Loucy (cell line): ENCODE measurements at regions not wholly inside any gene's neighbourhood (a gene's known extent, or its start where the extent isn't known, plus 50 kb on each side); places are given as distances from the start of the nearest gene placed in this dataset.

Source experiments
- EZH2phosphoT487 ChIP-seq: fragments of 200-600 bp; IDR thresholded peaks from 2 replicates; pipeline ENCODE4 v1.6.1; 2018; ENCODE audit warnings: antibody characterized with exemption, mild to moderate bottlenecking, moderate library complexity, borderline replicate concordance
- TF ChIP-seq, protein P1 (sequence below): fragments of 200-600 bp; sonication (generic); conservative IDR thresholded peaks from 2 replicates; pipeline ENCODE4 v1.5.1; 2014; ENCODE audit warnings: mild to moderate bottlenecking, antibody characterized with exemption, low read length

DNA sequence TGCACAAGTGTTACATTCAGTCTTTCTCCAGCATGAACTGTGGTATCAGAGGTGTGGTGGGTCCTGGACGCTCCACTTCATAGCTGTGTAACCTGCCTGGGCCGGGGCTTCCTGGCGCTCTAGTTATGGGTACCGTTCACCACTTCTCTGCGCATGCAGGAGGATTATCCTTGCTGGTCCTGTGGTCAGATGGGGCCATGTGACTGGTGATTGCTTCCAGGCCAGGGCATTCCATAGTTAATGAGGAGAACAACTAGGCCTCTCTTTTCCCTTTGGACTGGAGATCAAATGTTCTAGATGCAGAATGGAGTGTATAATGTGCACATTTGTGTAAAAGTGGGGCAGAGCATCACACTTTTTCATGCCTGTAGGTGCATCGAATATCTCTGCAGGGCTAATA, 444.0 kb downstream of the AACS start:
- TF ChIP-seq, protein P1, sequence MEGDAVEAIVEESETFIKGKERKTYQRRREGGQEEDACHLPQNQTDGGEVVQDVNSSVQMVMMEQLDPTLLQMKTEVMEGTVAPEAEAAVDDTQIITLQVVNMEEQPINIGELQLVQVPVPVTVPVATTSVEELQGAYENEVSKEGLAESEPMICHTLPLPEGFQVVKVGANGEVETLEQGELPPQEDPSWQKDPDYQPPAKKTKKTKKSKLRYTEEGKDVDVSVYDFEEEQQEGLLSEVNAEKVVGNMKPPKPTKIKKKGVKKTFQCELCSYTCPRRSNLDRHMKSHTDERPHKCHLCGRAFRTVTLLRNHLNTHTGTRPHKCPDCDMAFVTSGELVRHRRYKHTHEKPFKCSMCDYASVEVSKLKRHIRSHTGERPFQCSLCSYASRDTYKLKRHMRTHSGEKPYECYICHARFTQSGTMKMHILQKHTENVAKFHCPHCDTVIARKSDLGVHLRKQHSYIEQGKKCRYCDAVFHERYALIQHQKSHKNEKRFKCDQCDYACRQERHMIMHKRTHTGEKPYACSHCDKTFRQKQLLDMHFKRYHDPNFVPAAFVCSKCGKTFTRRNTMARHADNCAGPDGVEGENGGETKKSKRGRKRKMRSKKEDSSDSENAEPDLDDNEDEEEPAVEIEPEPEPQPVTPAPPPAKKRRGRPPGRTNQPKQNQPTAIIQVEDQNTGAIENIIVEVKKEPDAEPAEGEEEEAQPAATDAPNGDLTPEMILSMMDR, result no peak
- TF ChIP-seq EZH2phosphoT487, result no peak
